HG03175 (cell line): ENCODE measurements at regions not wholly inside any gene's neighbourhood (a gene's known extent, or its start where the extent isn't known, plus 50 kb on each side); places are given as distances from the start of the nearest gene placed in this dataset.
"Not testable (repeated sequence)": the region's sequence is repeated elsewhere in the genome, so short reads cannot be mapped to it uniquely, and the experiment has no call there.

ENCODE experiments used
- ATAC-seq: cut with Tn5 transposase; IDR thresholded peaks from one replicate; pipeline ENCODE4 v1.9.1; 2021; ENCODE audit warnings: mild to moderate bottlenecking, moderate library complexity; ENCODE audit not compliant: unreplicated experiment

- ATAC-seq = no peak
Measured at GRCh38 chr16:85202631-85203461, 90.6 kb upstream of the CIBAR2 start.

- no peak for ATAC-seq
Measured at GRCh38 chr16:85203462-85203813, 91.2 kb upstream of the CIBAR2 start.

- no peak for ATAC-seq
Measured at GRCh38 chr16:85204242-85205010, 92.2 kb upstream of the CIBAR2 start.

GRCh38 chr16:85205257-85205656 lies 93.0 kb upstream of the CIBAR2 start:
- ATAC-seq = not testable (repeated sequence)

DNA sequence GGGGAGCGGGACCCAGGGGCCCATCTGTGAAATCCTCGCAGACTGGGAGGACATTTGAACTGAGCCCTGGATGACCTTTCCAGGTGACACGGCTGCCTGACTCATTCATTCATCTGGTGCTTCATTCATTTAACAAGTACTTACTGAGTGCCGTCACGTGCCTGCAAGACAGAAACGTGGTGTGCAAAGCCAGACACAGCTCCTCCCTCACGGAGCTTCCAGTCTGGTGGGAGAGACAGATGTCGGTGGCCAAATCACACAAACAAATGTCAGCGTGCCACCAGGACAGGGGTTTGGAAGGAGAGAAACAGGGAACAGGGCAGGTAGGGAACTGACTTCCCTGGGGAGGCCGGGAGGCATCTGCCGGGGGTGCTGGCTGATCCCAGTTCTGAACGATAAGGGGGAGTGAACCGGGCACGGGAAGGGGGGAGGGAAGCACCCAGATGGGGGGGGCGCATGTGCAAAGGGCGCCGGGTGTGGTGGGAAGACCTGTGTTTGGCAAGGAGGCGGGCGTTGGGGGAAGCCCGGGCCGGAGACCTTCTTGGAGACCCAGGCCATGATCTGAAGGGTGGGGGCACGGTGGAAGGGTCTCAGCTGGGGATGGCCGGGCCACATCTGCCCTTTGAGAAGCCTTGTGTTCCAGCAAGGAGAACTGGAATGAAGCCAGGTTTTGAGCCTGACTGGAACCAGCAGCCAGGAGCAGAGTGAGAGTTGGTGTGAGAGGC lies 93.6 kb upstream of the CIBAR2 start:
- ATAC-seq = no peak

DNA sequence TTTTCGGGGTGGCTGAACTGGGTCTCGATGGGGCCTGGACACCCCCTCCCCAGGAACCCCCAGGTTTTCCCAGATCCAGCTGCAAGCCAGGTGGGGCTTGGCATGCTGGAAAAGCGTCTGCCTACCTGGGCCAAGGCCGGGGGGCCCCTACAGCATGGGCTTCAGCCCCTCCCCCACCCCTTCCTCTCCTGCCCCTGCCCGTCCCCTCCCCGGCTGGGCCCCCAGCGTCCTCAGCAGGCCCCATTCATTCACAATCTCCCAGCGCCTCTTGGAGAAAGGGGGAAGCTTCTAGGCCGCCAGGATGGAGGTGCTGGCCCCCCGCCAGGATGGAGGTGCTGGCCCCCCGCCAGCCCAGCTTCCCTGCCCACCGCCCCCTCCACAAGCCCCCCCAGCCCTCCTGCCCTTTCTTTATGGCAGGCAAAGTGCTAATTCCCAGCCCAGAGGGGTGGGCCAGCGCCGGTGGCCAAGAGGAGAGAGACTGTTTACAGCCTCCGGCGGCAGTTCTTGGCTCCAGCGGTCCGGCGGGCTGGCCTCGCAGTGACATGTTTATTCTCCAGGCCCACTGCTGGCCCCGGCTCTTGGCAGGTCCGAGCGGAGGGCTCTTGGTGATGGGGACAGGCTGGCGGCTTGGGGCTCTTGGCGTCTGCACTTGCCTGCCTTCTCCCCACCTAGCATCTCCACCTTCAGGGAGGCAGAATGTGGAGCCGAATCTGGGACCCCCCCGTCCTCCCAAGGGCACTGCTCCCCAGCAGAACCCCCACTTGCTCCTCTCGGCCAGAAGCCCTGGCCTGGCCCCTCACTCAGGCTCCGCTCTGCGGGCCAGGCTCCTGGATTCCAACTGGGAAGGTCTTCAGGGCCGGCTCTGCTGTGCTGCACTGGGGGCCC lies 94.4 kb upstream of the CIBAR2 start:
- ATAC-seq = no peak

DNA sequence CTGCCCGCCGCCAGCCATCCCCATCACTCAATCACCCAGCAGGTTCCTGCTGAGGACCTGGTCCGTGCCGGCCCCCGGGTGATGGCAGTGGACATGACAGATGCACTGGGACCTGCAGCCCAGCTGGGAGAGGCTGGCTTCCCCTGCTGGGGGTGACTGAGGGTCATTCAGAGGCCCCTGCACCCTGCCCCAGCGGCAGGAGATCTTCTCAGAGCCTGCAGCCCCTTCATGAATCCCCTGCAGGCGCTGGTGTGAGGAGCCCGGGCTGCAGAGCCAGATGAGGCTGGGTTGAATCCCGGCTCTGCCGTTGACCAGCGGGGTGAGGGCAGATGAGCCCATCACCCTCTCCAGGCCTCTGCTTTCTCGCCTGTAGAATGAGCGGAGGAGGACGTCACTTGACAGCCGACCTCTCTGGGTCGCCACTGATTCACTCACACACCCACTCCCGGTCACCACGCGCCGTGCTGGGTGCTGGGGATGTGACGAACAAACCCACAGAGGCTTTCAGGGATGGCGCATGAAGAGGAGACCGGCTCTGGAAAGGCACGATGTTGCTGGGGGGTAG lies 95.2 kb upstream of the CIBAR2 start:
- no peak for ATAC-seq

DNA sequence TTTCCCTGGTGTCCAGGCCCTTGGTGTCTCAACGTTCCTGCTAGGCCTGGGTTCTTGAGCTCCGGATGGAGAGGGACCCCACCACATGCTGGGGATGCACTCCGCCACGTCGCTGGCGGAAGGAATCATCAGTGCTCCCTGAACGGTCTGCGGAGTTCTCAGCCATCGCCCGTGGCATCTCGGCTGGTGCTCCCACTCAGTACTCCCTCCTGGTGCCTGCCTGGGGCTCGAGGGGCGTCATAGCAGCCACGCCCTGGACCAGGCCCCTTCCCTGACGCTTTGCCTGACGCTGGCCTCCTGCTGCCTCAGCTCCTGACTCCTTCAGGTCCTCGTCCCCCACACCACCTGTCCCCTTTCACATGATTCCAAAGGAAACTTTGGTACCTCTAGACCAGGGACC lies 95.9 kb upstream of the CIBAR2 start:
- no peak for ATAC-seq

- no peak for ATAC-seq
Measured at GRCh38 chr16:85208643-85209520, 96.6 kb upstream of the CIBAR2 start.

- ATAC-seq = no peak
Measured at GRCh38 chr16:85209526-85210121, 97.4 kb upstream of the CIBAR2 start.

DNA sequence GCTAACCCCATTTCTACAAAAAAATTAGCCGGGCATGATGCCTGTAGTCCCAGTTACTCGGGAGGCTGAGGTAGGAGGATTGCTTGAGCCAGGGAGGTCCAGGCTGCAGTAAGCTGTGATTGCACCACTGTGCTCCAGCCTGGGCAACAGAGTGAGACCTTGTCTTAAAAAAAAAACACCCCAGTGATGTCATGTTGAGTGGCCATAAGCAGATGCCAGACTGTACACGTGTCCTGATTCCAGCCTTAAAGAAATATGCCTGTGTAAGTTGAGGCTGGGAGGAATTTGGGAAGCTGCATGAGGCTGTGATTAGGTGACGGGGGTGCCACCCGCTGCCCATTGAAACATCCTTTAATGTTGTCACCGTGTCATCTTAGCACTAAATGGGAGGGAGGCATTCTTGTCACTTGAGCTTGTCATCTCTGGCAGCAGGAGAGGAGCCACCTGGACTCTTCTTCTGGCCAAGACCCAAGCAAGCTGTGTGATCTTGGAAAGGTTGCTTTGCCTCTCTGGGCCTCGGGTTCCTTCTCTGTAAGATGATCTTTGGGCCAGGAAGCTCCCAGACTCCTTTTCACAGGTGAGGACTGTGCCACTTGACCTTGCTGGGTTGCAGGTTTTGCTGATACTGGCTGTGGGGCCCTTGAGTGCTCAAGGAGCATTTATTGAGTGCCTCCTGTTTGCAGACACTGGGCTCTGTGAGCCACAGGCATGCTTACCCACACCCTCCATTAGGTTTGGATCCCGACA lies 98.3 kb upstream of the CIBAR2 start:
- ATAC-seq = no peak

DNA sequence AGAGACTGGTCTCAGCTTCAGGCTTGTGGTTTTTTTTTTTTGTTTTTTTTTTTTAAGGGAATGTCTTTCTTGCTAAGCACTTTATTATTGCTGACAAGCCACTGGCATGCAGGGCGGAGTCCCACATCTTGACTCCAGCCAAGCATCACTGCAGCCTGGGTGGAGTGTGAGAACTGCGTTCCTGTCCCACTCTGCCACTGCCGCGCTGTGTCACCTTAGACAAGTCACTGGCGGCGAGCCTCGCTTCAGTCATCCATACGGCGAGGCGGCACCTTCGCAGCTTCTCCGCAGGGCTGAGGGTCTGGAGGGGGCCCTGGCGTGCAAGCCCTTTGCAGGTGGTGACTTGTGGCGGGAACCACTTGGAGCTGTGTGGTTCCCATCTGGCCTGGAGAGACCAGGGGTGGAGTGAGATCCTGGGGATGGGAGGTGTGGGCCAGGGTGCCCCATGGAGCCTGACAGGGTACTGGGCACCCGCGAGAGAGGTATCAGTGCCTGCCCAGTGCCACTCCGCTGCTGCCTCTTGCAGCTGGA lies 99.1 kb upstream of the CIBAR2 start:
- ATAC-seq = no peak

GRCh38 chr16:85213926-85214675 lies 101.8 kb upstream of the CIBAR2 start:
- no peak for ATAC-seq

DNA sequence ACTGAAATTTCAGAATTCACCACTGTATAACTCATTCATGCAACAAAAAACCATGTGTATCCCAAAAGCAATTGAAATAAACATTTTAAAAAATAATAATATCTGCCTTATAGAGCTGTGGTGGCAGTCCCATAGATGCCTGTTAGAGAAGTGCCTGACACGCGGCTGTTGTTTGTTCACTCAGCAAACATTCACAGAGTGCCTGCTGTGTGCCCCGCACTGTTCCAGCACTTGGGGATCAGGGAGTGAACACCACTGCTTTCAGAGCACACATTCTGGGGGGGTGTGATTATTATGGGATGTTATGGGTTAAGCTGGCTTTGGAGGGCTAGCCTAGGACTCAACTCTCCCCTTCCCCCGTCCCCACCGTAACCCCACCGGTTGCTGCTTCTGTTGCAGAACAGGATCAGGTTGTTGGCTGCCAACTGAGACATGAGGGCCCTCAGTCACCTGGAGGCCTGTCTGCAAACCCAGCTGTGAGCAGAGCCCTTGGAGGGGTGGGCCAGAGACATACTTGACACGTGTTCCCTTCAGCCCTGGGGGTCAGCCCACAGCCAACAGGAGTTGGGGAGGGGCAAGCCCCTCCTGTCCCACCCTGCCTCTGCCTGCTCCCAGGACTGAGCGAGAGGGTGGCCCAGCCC lies 103.3 kb upstream of the CIBAR2 start:
- no peak for ATAC-seq

GRCh38 chr16:85216522-85217375 lies 104.5 kb upstream of the CIBAR2 start:
- ATAC-seq = no peak
